CD4-positive, CD25-positive, alpha-beta regulatory T cell (primary cell): ENCODE measurements at regions not wholly inside any gene's neighbourhood (a gene's known extent, or its start where the extent isn't known, plus 50 kb on each side); places are given as distances from the start of the nearest gene placed in this dataset.

Experiments used
- ATAC-seq, 2 donors: fragments of 150-1000 bp; cut with Tn5 transposase; one replicate each; pipeline ENCODE4 v1.10.0; 2021; ENCODE audit warnings: low read depth in 2 of 2, moderate number of reproducible peaks in 2 of 2, moderate library complexity in 1 of 2
- DNase-seq, 3 donors: peaks; one replicate each; pipeline versions ENCODE4 v3.0.0 to v3.0.0-alpha.2; 2012 to 2022; ENCODE audit warnings: mixed read lengths in 1 of 3
- H3K27ac ChIP-seq: one replicate; pipeline ENCODE4 v1.7.0; 2013; ENCODE audit warnings: mild to moderate bottlenecking, low read length; ENCODE audit not compliant: insufficient read depth, poor library complexity, severe bottlenecking
- H3K27me3 ChIP-seq: one replicate; pipeline ENCODE4 v1.7.0; 2013; ENCODE audit warnings: low read length; ENCODE audit not compliant: control insufficient read depth, insufficient read depth
- H3K36me3 ChIP-seq: one replicate; pipeline ENCODE4 v1.7.0; 2013; ENCODE audit warnings: mild to moderate bottlenecking, low read length, moderate library complexity; ENCODE audit not compliant: control insufficient read depth, insufficient read depth
- H3K4me1 ChIP-seq: 2 replicates; pipeline ENCODE4 v1.7.0; 2013; ENCODE audit warnings: mild to moderate bottlenecking, low read length; ENCODE audit not compliant: insufficient read depth, control insufficient read depth, poor library complexity, severe bottlenecking
- H3K4me3 ChIP-seq: one replicate; pipeline ENCODE4 v1.7.0; 2013; ENCODE audit warnings: low read depth, mild to moderate bottlenecking, low read length, moderate library complexity
- H3K9me3 ChIP-seq, 2 experiments: 1 replicate in 1 of 2; 2 replicates in 1 of 2; pipeline ENCODE4 v1.7.0; 2013; ENCODE audit warnings: low read length in 2 of 2, mild to moderate bottlenecking in 1 of 2, moderate library complexity in 1 of 2; ENCODE audit not compliant: control insufficient read depth in 2 of 2
- H3K27ac Mint-ChIP-seq, 3 donors: one replicate each; pipeline ENCODE4 v1.8.0; 2020 to 2022; ENCODE audit warnings: mild to moderate bottlenecking in 3 of 3, mixed read lengths in 3 of 3, moderate library complexity in 2 of 3
- H3K27me3 Mint-ChIP-seq: one replicate; pipeline ENCODE4 v1.8.0; 2022; ENCODE audit warnings: mild to moderate bottlenecking, mixed read lengths
- H3K36me3 Mint-ChIP-seq: one replicate; pipeline ENCODE4 v1.8.0; 2020; ENCODE audit warnings: mixed read lengths
- H3K4me1 Mint-ChIP-seq, 4 donors: one replicate each; pipeline ENCODE4 v1.8.0; 2020 to 2022; ENCODE audit warnings: mixed read lengths in 4 of 4, mild to moderate bottlenecking in 1 of 4
- H3K4me3 Mint-ChIP-seq, 4 donors: one replicate each; pipeline ENCODE4 v1.8.0; 2020 to 2022; ENCODE audit warnings: mild to moderate bottlenecking in 4 of 4, mixed read lengths in 4 of 4, moderate library complexity in 3 of 4
- H3K9me3 Mint-ChIP-seq, 7 donors: one replicate each; pipeline ENCODE4 v1.8.0; 2020 to 2022; ENCODE audit warnings: mixed read lengths in 7 of 7, mild to moderate bottlenecking in 3 of 7, moderate library complexity in 2 of 7

- no peak for ATAC-seq
- no peak for DNase-seq
- Histone ChIP-seq H3K4me1 (no peaks in the 10 kb centered on the region), H3K9me3 (no peaks in the 10 kb centered on the region), H3K4me3 (no peak overlapping the region), H3K36me3 (no peaks in the 10 kb centered on the region), H3K27me3 (peaks cover under 1% of the 10 kb centered on the region), H3K27ac (no peak overlapping the region)
- Mint-ChIP-seq H3K4me3 (no peak overlapping the region), H3K4me1 (no peaks in the 10 kb centered on the region), H3K9me3 (no peaks in the 10 kb centered on the region), H3K36me3 (no peaks in the 10 kb centered on the region), H3K27ac (no peak overlapping the region), H3K27me3 (no peaks in the 10 kb centered on the region)
Measured at GRCh38 chr1:14298806-14299205, 299.7 kb upstream of the KAZN start.

DNA sequence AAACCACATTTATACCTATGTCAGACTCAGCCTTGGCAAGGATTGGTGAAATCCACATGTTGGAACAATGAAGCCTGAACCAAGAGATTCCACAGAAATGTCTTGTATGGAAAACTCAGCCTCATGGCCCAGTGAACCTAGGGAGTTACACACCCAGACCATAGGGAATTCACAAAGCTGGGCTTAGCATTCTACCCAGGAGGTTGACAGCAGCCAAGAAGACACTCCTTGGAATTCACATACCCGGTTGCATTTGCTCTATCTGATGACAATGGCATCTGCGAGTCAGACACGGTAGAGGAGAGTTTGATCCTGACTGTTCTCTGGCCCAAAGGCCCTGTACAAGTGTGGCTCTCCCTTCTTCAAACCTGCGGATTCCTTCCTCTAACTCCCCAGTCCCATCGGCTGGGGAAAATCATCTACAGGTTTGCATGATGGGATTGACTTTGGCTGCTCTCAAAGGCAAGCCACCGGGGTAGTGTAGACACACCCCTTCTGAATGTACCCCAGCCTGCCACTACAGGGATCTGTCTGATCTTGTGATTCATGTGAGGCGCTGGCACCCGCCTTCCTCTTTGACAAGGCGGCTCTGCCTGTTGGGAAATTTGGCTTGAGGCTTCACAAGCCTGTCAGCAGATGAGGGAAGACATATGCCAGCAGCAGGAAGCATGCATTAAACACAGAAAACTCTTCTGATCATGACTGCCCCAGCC lies 297.3 kb upstream of the KAZN start:
- H3K27me3 Mint-ChIP-seq: no peaks in the 10 kb centered on the region
- H3K27ac Mint-ChIP-seq: no peak overlapping the region
- no peak overlapping the region for H3K4me3 Mint-ChIP-seq
- H3K4me1 Mint-ChIP-seq: no peaks in the 10 kb centered on the region
- no peak overlapping the region for H3K4me3 ChIP-seq
- H3K36me3 ChIP-seq: no peaks in the 10 kb centered on the region
- H3K9me3 ChIP-seq: no peaks in the 10 kb centered on the region
- DNase-seq (no peak), ATAC-seq (no peak)
- no peaks in the 10 kb centered on the region for H3K9me3 Mint-ChIP-seq
- peaks cover 1% of the 10 kb centered on the region for H3K27me3 ChIP-seq
- no peak overlapping the region for H3K27ac ChIP-seq
- H3K36me3 Mint-ChIP-seq: no peaks in the 10 kb centered on the region
- no peaks in the 10 kb centered on the region for H3K4me1 ChIP-seq

DNA sequence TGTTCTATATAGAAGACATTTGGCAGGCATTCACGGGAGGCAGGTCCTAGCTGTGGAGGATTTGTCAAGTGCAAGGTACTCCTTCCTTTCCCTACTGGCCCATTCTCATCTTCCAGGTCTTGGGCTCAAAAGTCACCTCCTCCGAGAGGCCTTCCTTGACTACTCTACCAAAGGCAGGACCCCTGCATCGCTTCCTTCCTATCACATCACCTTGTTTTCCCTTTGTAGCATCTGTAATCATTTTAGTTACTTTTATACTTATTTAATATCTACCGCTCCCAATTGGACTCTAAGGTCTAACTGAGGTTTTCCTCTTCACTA lies 296.8 kb upstream of the KAZN start:
- Histone ChIP-seq H3K4me1 (no peaks in the 10 kb centered on the region), H3K9me3 (no peaks in the 10 kb centered on the region), H3K4me3 (no peak overlapping the region), H3K27me3 (peaks cover 1% of the 10 kb centered on the region), H3K36me3 (no peaks in the 10 kb centered on the region), H3K27ac (no peak overlapping the region)
- no peak for ATAC-seq
- Mint-ChIP-seq H3K9me3 (no peaks in the 10 kb centered on the region), H3K36me3 (no peaks in the 10 kb centered on the region), H3K4me3 (no peak overlapping the region), H3K27ac (no peak overlapping the region), H3K27me3 (no peaks in the 10 kb centered on the region), H3K4me1 (no peaks in the 10 kb centered on the region)
- DNase-seq: no peak

GRCh38 chr1:14302025-14302424 lies 296.5 kb upstream of the KAZN start:
- Mint-ChIP-seq H3K9me3 (no peaks in the 10 kb centered on the region), H3K4me1 (no peaks in the 10 kb centered on the region), H3K27ac (no peak overlapping the region), H3K36me3 (no peaks in the 10 kb centered on the region), H3K4me3 (no peak overlapping the region), H3K27me3 (no peaks in the 10 kb centered on the region)
- Histone ChIP-seq H3K36me3 (no peaks in the 10 kb centered on the region), H3K4me1 (no peaks in the 10 kb centered on the region), H3K27me3 (peaks cover 1% of the 10 kb centered on the region), H3K4me3 (no peak overlapping the region), H3K9me3 (no peaks in the 10 kb centered on the region), H3K27ac (no peak overlapping the region)
- ATAC-seq (no peak), DNase-seq (no peak)

- no peak for DNase-seq
- no peaks in the 10 kb centered on the region for H3K4me1 ChIP-seq
- no peaks in the 10 kb centered on the region for H3K36me3 Mint-ChIP-seq
- no peak for ATAC-seq
- H3K9me3 ChIP-seq: no peaks in the 10 kb centered on the region
- H3K27ac ChIP-seq: no peak overlapping the region
- peaks cover 1% of the 10 kb centered on the region for H3K27me3 ChIP-seq
- no peak overlapping the region for H3K4me3 Mint-ChIP-seq
- H3K27ac Mint-ChIP-seq: no peak overlapping the region
- no peaks in the 10 kb centered on the region for H3K4me1 Mint-ChIP-seq
- H3K36me3 ChIP-seq: no peaks in the 10 kb centered on the region
- H3K4me3 ChIP-seq: no peak overlapping the region
- no peaks in the 10 kb centered on the region for H3K9me3 Mint-ChIP-seq
- no peaks in the 10 kb centered on the region for H3K27me3 Mint-ChIP-seq
Measured at GRCh38 chr1:14303011-14303410, 295.5 kb upstream of the KAZN start.

DNA sequence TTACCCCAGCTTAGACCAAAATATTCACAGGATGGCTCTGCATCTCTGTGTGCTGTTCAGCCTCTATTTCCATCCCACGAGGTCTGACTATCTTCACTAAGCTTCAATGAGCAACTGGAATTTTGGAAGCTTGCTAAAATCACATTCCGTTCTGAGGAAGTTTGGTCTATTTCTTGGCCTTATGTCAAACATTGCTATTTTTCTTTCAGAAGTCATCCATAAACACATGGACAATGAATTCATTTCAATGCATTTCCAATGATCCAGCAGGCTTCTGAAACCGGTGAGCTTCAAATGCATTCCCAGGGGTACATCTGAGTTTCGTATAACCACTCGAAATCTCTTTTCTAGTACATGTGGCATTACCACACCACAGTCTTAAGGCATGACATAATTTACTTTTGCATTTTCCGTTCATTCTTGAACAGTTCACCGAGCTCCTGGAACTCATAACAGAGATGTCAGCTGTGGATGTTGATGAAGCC lies 294.1 kb upstream of the KAZN start:
- Mint-ChIP-seq H3K27me3 (no peaks in the 10 kb centered on the region), H3K36me3 (no peaks in the 10 kb centered on the region), H3K9me3 (no peaks in the 10 kb centered on the region), H3K4me3 (no peak overlapping the region), H3K27ac (no peak overlapping the region), H3K4me1 (no peaks in the 10 kb centered on the region)
- no peak for ATAC-seq
- no peaks in the 10 kb centered on the region for H3K4me1 ChIP-seq
- H3K36me3 ChIP-seq: no peaks in the 10 kb centered on the region
- DNase-seq: no peak
- H3K27ac ChIP-seq: no peak overlapping the region
- H3K27me3 ChIP-seq: peaks cover 1% of the 10 kb centered on the region
- no peaks in the 10 kb centered on the region for H3K9me3 ChIP-seq
- no peak overlapping the region for H3K4me3 ChIP-seq

GRCh38 chr1:14308460-14308859 lies 290.0 kb upstream of the KAZN start:
- Histone ChIP-seq H3K9me3 (no peaks in the 10 kb centered on the region), H3K4me3 (no peak overlapping the region), H3K27ac (no peak overlapping the region), H3K36me3 (no peaks in the 10 kb centered on the region), H3K4me1 (no peaks in the 10 kb centered on the region), H3K27me3 (peaks cover 1% of the 10 kb centered on the region)
- DNase-seq: no peak
- no peaks in the 10 kb centered on the region for H3K36me3 Mint-ChIP-seq
- no peak overlapping the region for H3K4me3 Mint-ChIP-seq
- no peaks in the 10 kb centered on the region for H3K4me1 Mint-ChIP-seq
- no peaks in the 10 kb centered on the region for H3K27me3 Mint-ChIP-seq
- no peak overlapping the region for H3K27ac Mint-ChIP-seq
- ATAC-seq: no peak
- H3K9me3 Mint-ChIP-seq: peaks cover 0 to 3% (median 0%) of the 10 kb centered on the region in 7 donors

DNA sequence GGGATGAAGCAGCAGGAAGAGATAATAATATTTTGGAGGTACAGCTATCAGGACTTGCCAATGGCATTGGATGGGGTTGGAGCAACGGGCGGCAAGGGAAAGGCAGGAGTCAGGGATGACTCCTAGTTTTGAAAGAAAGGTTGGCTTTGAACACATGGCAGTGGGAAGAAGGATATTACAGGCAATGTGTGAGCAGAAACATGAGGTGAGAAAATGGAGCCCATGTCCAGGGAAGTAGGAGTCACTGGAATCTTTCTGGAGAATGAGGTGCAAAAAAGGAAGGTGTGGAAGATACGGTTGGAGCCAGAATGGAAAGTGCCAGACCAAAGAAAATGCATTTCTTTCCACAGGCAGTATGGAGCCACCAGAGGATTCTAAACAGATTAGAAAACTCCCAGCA lies 288.5 kb upstream of the KAZN start:
- DNase-seq (no peak), ATAC-seq (no peak)
- Histone ChIP-seq H3K4me3 (no peak overlapping the region), H3K4me1 (no peaks in the 10 kb centered on the region), H3K27me3 (no peaks in the 10 kb centered on the region), H3K36me3 (no peaks in the 10 kb centered on the region), H3K9me3 (no peaks in the 10 kb centered on the region), H3K27ac (no peak overlapping the region)
- no peaks in the 10 kb centered on the region for H3K27me3 Mint-ChIP-seq
- H3K4me1 Mint-ChIP-seq: no peaks in the 10 kb centered on the region
- no peak overlapping the region for H3K4me3 Mint-ChIP-seq
- H3K9me3 Mint-ChIP-seq: peaks cover 0 to 3% (median 0%) of the 10 kb centered on the region in 7 donors
- no peak overlapping the region for H3K27ac Mint-ChIP-seq
- H3K36me3 Mint-ChIP-seq: no peaks in the 10 kb centered on the region
